22Rv1 (cell line): ENCODE measurements at regions not wholly inside any gene's neighbourhood (a gene's known extent, or its start where the extent isn't known, plus 50 kb on each side); places are given as distances from the start of the nearest gene placed in this dataset.

Source experiments
- H3K27ac ChIP-seq: fragments of 450-650 bp; 2 replicates; pipeline ENCODE4 v1.5.1; 2017
- ZFX ChIP-seq: fragments of 450-650 bp; IDR thresholded peaks from 2 replicates; pipeline ENCODE4 v1.6.1; 2017; ENCODE audit warnings: antibody characterized with exemption, borderline replicate concordance
- TF ChIP-seq, protein P1 (sequence below): fragments of 450-650 bp; IDR thresholded peaks from 2 replicates; pipeline ENCODE4 v1.5.1; 2017; ENCODE audit warnings: mild to moderate bottlenecking

DNA sequence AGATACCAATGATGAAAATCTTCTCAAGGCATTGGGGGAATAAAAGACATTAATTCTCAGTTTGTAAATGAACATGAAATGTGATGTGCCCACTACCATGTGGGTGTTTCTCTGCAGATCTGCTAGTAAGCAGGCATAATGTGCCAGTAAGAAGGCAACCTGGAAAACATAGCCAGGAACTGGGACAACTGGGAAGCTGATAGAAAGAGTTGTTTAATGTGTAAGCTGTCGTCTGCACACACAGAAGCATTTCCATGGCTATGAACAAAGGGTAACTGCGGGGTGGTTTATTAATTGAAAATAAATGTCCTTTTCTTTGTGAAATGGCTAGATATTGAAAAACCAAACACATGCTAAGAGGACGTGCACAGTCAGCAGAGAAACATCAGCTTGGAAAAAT, 52.0 kb downstream of the ZC3H11B start:
- H3K27ac ChIP-seq = no peak overlapping the region
- no peak for TF ChIP-seq ZFX
- TF ChIP-seq, protein P1, sequence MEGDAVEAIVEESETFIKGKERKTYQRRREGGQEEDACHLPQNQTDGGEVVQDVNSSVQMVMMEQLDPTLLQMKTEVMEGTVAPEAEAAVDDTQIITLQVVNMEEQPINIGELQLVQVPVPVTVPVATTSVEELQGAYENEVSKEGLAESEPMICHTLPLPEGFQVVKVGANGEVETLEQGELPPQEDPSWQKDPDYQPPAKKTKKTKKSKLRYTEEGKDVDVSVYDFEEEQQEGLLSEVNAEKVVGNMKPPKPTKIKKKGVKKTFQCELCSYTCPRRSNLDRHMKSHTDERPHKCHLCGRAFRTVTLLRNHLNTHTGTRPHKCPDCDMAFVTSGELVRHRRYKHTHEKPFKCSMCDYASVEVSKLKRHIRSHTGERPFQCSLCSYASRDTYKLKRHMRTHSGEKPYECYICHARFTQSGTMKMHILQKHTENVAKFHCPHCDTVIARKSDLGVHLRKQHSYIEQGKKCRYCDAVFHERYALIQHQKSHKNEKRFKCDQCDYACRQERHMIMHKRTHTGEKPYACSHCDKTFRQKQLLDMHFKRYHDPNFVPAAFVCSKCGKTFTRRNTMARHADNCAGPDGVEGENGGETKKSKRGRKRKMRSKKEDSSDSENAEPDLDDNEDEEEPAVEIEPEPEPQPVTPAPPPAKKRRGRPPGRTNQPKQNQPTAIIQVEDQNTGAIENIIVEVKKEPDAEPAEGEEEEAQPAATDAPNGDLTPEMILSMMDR = no peak

DNA sequence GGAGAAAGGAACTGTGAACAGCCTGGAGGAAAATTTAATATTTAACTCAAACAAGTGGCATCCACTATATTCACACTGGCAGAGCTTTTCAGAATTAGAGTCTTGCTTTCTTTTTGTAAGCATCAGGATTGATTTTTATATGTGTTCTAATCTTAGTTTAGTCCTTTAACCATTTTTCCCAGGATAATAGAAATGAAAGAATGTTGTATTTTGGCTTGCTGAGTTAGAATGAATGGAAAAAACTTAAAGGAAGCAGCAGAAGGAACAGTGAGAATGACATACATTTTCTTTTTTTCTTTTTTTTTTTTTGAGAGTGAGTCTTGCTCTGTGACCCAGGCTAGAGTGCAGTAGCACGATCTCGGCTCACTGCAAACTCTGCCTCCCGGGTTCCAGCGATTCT, 53.0 kb downstream of the ZC3H11B start:
- TF ChIP-seq ZFX = no peak
- TF ChIP-seq, protein P1 = no peak
- no peak overlapping the region for H3K27ac ChIP-seq

DNA sequence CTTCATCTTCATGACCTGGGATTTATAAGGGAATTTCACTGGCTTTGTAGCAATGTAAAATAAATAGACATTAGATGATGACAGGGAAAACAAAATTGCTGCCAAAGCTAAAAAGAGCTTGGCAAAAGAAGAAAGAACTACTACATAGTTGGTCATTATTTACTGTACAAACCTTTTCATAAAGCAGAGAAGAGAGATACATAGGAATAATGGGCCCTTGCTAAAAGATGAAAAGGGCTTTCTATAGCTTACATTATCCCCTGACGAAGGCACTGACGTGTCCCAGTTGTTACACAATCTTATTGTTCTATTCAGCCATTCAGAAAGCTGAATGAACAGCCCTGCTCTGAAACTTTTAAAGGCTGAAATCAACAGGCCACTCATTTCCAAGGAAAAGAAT, 57.1 kb downstream of the ZC3H11B start:
- TF ChIP-seq, protein P1 = no peak
- TF ChIP-seq ZFX = no peak
- peak overlapping the region; percentile 11; the same call in 1 of the 2 replicates for H3K27ac ChIP-seq

DNA sequence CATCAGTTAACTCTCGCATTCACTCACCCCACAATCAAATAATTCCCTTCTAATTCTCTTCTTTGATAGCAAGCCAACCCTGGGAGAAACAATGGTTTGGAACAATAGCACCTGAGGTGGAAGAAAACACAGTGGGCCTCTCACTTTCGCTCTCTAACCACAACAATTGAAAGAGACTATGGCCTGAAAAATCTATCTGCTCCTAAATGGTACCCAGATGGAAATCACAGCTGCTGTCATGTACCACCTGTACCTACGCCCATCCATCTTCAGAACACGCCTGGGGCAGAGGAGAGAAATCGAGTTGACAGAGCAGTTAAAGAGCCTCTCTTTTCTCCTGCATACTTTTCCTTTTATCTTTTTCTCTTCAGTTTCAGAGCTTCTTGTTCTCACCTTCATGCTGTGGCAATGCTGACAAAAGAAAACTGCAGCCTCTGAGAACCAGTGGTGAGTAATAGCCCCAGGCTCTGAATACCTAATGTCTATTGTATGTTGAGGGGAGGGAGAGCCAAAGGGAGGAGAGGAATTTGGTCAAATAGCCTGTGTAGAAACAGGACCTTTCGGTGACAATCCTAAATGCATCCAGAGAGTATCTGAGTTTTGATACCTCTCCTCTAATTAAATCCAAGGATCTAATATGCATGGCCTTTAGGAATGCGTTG, 57.7 kb downstream of the ZC3H11B start:
- TF ChIP-seq, protein P1 = no peak
- TF ChIP-seq ZFX = no peak
- peak overlapping the region; percentile 11 for H3K27ac ChIP-seq

DNA sequence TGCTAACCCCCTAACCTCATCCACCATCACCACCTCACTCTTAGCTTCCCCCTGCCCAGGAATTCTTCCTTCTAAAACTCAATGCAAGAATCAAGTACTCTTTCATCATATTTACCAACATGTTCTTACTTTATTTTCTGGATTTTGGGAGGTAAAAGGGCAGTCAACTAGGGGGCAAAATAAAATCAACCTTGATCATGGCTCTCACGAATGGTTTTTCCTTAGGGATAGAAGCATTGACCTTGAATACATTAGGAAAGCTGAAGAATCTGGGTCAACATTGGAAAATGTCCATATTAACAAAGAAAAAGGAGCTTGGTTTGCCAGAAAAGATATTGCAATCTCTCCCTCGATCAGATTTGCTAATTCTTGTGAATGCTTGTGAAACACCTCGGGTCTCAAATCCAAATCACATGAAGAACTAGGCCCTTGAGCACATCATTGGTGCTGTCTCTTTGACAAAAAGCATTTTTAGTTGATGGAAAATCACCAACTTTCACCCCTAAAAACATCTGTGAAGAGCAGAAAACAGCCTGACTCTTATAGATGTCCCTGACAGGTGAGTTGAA, 58.9 kb downstream of the ZC3H11B start:
- TF ChIP-seq ZFX = no peak
- TF ChIP-seq, protein P1 = no peak
- no peak overlapping the region for H3K27ac ChIP-seq

DNA sequence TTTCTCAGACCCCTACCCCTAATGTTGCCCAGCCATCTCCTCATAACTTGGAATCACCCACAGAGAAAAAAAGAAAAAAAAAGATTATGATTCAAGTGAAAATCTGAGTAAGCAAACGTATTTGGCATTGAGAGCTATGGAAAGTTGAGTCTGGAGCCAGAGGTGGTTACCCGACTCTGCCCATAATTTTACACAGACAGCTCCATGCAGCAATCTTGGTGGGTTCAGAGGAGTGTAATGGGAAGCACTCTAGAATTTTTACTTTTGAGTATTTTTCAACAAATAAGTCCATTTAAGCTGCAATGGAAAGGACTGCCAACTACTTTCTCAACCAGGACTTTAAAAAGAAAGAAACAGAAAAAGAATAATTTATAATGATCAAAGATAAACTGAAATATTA, 62.7 kb downstream of the ZC3H11B start:
- TF ChIP-seq ZFX = no peak
- TF ChIP-seq, protein P1 = no peak

DNA sequence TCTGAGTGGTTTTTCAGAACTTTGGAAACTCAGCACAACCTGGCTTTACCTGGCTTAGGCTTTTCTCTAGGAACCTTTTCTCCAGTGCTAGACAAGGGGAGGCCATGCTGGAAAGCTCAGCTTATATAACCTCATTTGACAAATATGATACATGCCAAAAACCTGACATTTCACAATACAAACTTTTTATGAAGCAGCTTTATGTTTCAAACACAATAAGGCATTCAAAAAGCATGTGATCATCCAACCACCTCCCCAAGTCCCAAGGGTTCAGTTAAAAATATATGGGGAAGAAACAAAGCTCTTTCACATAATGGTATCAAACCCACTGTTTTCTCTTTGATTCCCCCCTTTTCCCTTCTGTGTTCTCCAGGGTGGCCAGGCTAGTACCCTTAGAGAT, 63.7 kb downstream of the ZC3H11B start:
- H3K27ac ChIP-seq = no peak overlapping the region
- TF ChIP-seq ZFX = no peak
- TF ChIP-seq, protein P1 = no peak

More for the DNA sequence above, 62.7 kb downstream of the ZC3H11B start:
- no peak overlapping the region for H3K27ac ChIP-seq
